ENCODE measurements at regions not wholly inside any gene's neighbourhood (a gene's known extent, or its start where the extent isn't known, plus 50 kb on each side); places are given as distances from the start of the nearest gene placed in this dataset.
"Not testable (repeated sequence)": the region's sequence is repeated elsewhere in the genome, so short reads cannot be mapped to it uniquely, and the experiment has no call there.

DNA sequence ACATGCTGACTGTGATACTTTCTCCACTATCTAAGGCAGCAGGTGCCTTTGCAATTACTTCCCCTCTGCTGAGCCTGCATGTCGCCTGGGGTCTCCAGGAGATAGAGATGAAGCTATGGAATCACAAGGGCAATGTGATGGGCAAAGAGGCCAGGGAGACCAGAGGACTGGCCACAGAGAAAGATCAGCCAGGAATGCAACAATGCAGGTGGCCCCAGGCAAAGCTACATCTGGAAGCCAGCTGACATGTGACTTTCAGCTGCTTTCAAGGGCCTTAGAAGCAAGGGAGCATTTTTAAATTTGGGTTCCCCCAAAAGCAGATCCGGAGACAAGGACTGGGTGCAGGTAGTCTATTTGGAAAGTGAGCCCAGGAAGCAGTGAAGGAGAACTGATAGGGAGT is 107.9 kb upstream of the SRSF6 start:
- Histone ChIP-seq H4K20me1 (ENCODE audit: control insufficient read depth, insufficient read depth, low read depth, low read length) (no peaks in the 10 kb centered on the region), H3K79me2 (ENCODE audit: control insufficient read depth, low read length) (no peaks in the 10 kb centered on the region), H3K36me3 (ENCODE audit: control insufficient read depth, low read length) (no peaks in the 10 kb centered on the region), H3K27me3 (ENCODE audit: control insufficient read depth, low read length) (no peaks in the 10 kb centered on the region), H3K4me2 (ENCODE audit: low read length) (no peak overlapping the region), H3K4me3 (ENCODE audit: low read length) (no peak overlapping the region), H3K9me2 (replicated peaks; ENCODE audit: control insufficient read depth, low read length) (no peaks in the 10 kb centered on the region), H3K27ac (ENCODE audit: low read depth, low read length) (no peak overlapping the region), H3F3A (ENCODE audit: control insufficient read depth, insufficient read depth) (no peaks in the 10 kb centered on the region), H3K4me1 (ENCODE audit: control insufficient read depth, low read length) (no peaks in the 10 kb centered on the region), H3K9me3 (ENCODE audit: control insufficient read depth, insufficient read depth, low read length) (no peaks in the 10 kb centered on the region)
- no peak for TF ChIP-seq EZH2phosphoT487 (IDR thresholded peaks at IDR 0.05; ENCODE audit: borderline replicate concordance, low read length)
- TF ChIP-seq, protein P1, sequence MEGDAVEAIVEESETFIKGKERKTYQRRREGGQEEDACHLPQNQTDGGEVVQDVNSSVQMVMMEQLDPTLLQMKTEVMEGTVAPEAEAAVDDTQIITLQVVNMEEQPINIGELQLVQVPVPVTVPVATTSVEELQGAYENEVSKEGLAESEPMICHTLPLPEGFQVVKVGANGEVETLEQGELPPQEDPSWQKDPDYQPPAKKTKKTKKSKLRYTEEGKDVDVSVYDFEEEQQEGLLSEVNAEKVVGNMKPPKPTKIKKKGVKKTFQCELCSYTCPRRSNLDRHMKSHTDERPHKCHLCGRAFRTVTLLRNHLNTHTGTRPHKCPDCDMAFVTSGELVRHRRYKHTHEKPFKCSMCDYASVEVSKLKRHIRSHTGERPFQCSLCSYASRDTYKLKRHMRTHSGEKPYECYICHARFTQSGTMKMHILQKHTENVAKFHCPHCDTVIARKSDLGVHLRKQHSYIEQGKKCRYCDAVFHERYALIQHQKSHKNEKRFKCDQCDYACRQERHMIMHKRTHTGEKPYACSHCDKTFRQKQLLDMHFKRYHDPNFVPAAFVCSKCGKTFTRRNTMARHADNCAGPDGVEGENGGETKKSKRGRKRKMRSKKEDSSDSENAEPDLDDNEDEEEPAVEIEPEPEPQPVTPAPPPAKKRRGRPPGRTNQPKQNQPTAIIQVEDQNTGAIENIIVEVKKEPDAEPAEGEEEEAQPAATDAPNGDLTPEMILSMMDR (IDR thresholded peaks at IDR 0.05; ENCODE audit: low read depth, low read length, poor library complexity, severe bottlenecking) = no peak

DNA sequence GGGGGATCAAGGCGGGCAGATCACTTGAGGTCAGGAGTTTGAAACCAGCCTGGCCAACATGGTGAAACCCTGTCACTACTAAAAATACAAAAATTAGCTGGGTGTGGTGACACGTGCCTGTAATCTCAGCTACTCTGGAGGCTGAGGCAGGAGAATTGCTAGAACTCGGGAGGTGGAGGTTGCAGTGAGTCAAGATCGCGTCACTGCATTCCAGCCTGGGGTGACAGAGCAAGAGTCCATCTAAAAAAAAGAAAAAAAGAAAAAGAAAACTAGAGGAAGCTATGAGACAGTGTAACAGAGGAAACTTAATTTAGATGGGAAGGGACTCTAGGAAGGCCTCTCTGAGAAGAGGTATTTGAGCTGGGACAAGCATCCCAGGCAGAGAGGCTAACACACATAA is 109.9 kb upstream of the SRSF6 start:
- not testable (repeated sequence) for H3K36me3 ChIP-seq (ENCODE audit: control insufficient read depth, low read length); H3K4me3 ChIP-seq (ENCODE audit: low read length); H3K27ac ChIP-seq (ENCODE audit: low read depth, low read length); H4K20me1 ChIP-seq (ENCODE audit: control insufficient read depth, insufficient read depth, low read depth, low read length); H3K79me2 ChIP-seq (ENCODE audit: control insufficient read depth, low read length); H3K4me2 ChIP-seq (ENCODE audit: low read length); H3K9me2 ChIP-seq (replicated peaks; ENCODE audit: control insufficient read depth, low read length); H3K27me3 ChIP-seq (ENCODE audit: control insufficient read depth, low read length); H3K4me1 ChIP-seq (ENCODE audit: control insufficient read depth, low read length); H3K9me3 ChIP-seq (ENCODE audit: control insufficient read depth, insufficient read depth, low read length); H3F3A ChIP-seq (ENCODE audit: control insufficient read depth, insufficient read depth)

DNA sequence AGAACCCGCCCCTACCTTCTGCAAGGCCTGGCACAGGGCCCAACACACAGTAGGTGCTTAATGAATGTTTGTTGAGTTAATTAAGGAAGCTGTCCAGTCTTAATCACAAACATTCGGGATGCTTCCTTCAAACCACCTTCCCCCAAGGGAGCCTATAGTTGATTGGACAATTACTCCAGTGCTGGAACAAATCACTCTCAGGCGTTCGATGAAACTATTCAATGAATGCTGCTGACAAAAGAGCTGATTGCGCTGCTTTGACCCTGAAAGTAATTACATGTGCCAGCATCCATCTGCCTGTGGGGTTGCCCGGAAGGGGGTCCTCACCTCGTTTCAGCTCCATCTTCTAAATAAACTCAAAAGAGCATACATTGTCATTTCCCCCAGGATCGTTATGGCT is 112.0 kb upstream of the SRSF6 start:
- H3K4me1 ChIP-seq (ENCODE audit: control insufficient read depth, low read length) = no peaks in the 10 kb centered on the region
- no peak overlapping the region for H3K4me2 ChIP-seq (ENCODE audit: low read length)
- no peaks in the 10 kb centered on the region for H3K27me3 ChIP-seq (ENCODE audit: control insufficient read depth, low read length)
- no peaks in the 10 kb centered on the region for H3K9me3 ChIP-seq (ENCODE audit: control insufficient read depth, insufficient read depth, low read length)
- no peaks in the 10 kb centered on the region for H3K9me2 ChIP-seq (replicated peaks; ENCODE audit: control insufficient read depth, low read length)
- H3K79me2 ChIP-seq (ENCODE audit: control insufficient read depth, low read length) = no peaks in the 10 kb centered on the region
- no peaks in the 10 kb centered on the region for H4K20me1 ChIP-seq (ENCODE audit: control insufficient read depth, insufficient read depth, low read depth, low read length)
- H3K36me3 ChIP-seq (ENCODE audit: control insufficient read depth, low read length) = no peaks in the 10 kb centered on the region
- no peaks in the 10 kb centered on the region for H3F3A ChIP-seq (ENCODE audit: control insufficient read depth, insufficient read depth)
- no peak overlapping the region for H3K4me3 ChIP-seq (ENCODE audit: low read length)
- TF ChIP-seq EZH2phosphoT487 (IDR thresholded peaks at IDR 0.05; ENCODE audit: borderline replicate concordance, low read length) = no peak
- no peak overlapping the region for H3K27ac ChIP-seq (ENCODE audit: low read depth, low read length)

DNA sequence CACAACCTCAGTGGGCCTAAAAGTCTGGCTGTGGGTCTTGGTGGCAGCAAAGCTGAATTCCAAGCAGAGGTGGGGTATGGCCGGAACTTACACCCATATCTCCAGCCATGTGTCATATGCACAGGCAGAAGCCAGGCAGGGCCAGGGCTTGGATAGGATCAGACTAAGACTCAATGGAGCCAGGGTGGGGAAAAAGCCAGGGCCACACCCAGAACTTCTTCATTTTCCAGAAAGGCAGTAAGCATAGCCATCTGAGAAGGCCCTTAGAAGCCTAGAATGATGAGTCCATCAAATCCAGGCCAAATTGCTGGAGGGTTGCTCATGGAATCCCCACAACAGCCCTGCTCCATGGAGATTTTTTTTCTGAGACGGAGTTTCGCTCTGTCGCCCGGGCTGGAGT is 116.2 kb upstream of the SRSF6 start:
- Histone ChIP-seq H3F3A (ENCODE audit: control insufficient read depth, insufficient read depth) (no peaks in the 10 kb centered on the region), H3K9me2 (replicated peaks; ENCODE audit: control insufficient read depth, low read length) (no peaks in the 10 kb centered on the region), H3K4me3 (ENCODE audit: low read length) (no peak overlapping the region), H3K4me1 (ENCODE audit: control insufficient read depth, low read length) (no peaks in the 10 kb centered on the region), H3K9me3 (ENCODE audit: control insufficient read depth, insufficient read depth, low read length) (no peaks in the 10 kb centered on the region), H4K20me1 (ENCODE audit: control insufficient read depth, insufficient read depth, low read depth, low read length) (no peaks in the 10 kb centered on the region), H3K79me2 (ENCODE audit: control insufficient read depth, low read length) (no peaks in the 10 kb centered on the region), H3K36me3 (ENCODE audit: control insufficient read depth, low read length) (no peaks in the 10 kb centered on the region), H3K27ac (ENCODE audit: low read depth, low read length) (no peak overlapping the region), H3K27me3 (ENCODE audit: control insufficient read depth, low read length) (no peaks in the 10 kb centered on the region), H3K4me2 (ENCODE audit: low read length) (no peak overlapping the region)
- no peak for TF ChIP-seq EZH2phosphoT487 (IDR thresholded peaks at IDR 0.05; ENCODE audit: borderline replicate concordance, low read length)
- TF ChIP-seq, protein P1 (IDR thresholded peaks at IDR 0.05; ENCODE audit: low read depth, low read length, poor library complexity, severe bottlenecking) = no peak
